SU-DHL-6 (cell line): ENCODE measurements at regions not wholly inside any gene's neighbourhood (a gene's known extent, or its start where the extent isn't known, plus 50 kb on each side); places are given as distances from the start of the nearest gene placed in this dataset.

Experiments used
- EZH2phosphoT487 ChIP-seq: fragments of 200-600 bp; sonication (generic), shearing (Covaris generic); conservative IDR thresholded peaks from 2 replicates; pipeline ENCODE4 v1.6.1; 2018; ENCODE audit warnings: mild to moderate bottlenecking, antibody characterized with exemption, low read length, moderate library complexity, mixed read lengths
- TF ChIP-seq, protein P1 (sequence below): fragments of 200-600 bp; sonication (generic); IDR thresholded peaks from one replicate; pipeline ENCODE4 v1.5.1; 2017; ENCODE audit warnings: antibody characterized with exemption, mild to moderate bottlenecking, low read length, moderate library complexity; ENCODE audit not compliant: insufficient read depth, poor library complexity, severe bottlenecking

- no peak for TF ChIP-seq EZH2phosphoT487
- TF ChIP-seq, protein P1, sequence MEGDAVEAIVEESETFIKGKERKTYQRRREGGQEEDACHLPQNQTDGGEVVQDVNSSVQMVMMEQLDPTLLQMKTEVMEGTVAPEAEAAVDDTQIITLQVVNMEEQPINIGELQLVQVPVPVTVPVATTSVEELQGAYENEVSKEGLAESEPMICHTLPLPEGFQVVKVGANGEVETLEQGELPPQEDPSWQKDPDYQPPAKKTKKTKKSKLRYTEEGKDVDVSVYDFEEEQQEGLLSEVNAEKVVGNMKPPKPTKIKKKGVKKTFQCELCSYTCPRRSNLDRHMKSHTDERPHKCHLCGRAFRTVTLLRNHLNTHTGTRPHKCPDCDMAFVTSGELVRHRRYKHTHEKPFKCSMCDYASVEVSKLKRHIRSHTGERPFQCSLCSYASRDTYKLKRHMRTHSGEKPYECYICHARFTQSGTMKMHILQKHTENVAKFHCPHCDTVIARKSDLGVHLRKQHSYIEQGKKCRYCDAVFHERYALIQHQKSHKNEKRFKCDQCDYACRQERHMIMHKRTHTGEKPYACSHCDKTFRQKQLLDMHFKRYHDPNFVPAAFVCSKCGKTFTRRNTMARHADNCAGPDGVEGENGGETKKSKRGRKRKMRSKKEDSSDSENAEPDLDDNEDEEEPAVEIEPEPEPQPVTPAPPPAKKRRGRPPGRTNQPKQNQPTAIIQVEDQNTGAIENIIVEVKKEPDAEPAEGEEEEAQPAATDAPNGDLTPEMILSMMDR, result no peak
Observed at GRCh38 chr5:118139361-118139760, 849.0 kb downstream of the DTWD2 start.
